ENCODE measurements at regions not wholly inside any gene's neighbourhood (a gene's known extent, or its start where the extent isn't known, plus 50 kb on each side); places are given as distances from the start of the nearest gene placed in this dataset.
"Not testable (repeated sequence)": the region's sequence is repeated elsewhere in the genome, so short reads cannot be mapped to it uniquely, and the experiment has no call there.

DNA sequence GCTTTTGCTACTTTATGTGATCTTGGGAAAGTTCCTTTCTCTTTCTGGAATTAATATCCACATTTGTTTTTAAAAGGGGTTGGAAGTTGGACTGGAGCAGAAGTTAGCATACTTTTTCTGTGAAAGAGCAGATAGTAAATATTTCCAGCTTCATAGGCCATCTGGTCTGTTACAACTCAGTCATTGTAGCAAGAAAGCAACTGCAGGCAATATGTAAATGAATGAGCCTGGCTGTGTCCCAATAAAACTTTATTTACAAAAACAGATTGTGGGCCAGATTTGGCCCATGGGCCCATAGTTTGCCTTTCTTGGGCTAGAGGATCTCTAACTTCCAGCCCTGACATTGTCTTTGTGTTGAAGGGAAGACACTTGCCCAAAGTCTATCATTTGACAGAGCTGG, 104.4 kb downstream of the ACTL7B start:
- H3K4me3 ChIP-seq (ENCODE audit: insufficient read depth, low read depth, low read length): no peak overlapping the region
- DNase-seq: no peak
- no peaks in the 10 kb centered on the region for H3K27me3 ChIP-seq (ENCODE audit: control insufficient read depth, insufficient read depth, low read length)
- H3K36me3 ChIP-seq (replicated peaks; ENCODE audit: control insufficient read depth, insufficient read depth, low read length): no peaks in the 10 kb centered on the region

GRCh38 chr9:108750661-108751215, 105.0 kb downstream of the ACTL7B start:
- no peak overlapping the region for H3K4me3 ChIP-seq (ENCODE audit: insufficient read depth, low read depth, low read length)
- H3K27me3 ChIP-seq (ENCODE audit: control insufficient read depth, insufficient read depth, low read length): no peaks in the 10 kb centered on the region
- DNase-seq: no peak
- H3K36me3 ChIP-seq (replicated peaks; ENCODE audit: control insufficient read depth, insufficient read depth, low read length): no peaks in the 10 kb centered on the region

DNA sequence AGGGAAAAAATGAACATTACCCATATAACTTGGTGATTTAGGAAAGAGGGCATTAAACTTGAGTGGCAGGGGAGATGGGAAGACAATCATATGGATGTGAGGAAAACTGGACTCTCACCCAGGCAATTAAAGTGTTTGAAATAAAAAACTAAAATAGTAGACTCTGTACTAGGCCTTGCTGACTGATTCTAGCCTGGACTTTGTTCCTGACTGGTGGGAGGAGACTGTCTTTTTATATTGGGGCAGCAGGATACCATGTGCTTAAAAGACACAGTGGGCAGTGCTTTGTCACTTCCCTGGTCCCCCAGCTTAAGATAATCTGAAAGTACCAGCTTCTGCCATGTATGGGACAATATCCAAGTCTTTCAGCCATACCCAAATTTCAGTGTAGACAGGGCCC, 107.0 kb downstream of the ACTL7B start:
- no peaks in the 10 kb centered on the region for H3K27me3 ChIP-seq (ENCODE audit: control insufficient read depth, insufficient read depth, low read length)

DNA sequence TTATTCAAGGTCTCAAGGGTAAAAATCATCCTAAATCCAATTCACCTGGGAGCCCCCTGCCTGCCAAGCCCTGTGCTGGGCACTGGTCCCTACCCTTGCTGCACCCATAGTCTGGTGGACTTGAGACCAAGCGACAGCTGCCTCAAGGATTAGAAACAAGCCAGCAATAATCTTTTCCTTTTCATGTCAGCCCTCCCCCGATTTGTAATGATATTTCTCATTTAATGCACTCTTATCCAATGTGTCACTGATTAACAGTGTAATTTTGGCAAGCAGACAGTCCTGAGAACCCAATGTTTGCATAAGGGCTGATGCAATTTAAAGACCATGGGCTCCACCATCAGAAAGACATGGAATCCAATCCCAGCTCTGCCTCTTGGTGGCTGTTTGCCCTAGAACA, 108.9 kb downstream of the ACTL7B start:
- no peaks in the 10 kb centered on the region for H3K36me3 ChIP-seq (replicated peaks; ENCODE audit: control insufficient read depth, insufficient read depth, low read length)
- DNase-seq: no peak
- H3K27me3 ChIP-seq (ENCODE audit: control insufficient read depth, insufficient read depth, low read length): no peaks in the 10 kb centered on the region
- no peak overlapping the region for H3K4me3 ChIP-seq (ENCODE audit: insufficient read depth, low read depth, low read length)

More for the DNA sequence above, 107.0 kb downstream of the ACTL7B start:
- no peak overlapping the region for H3K4me3 ChIP-seq (ENCODE audit: insufficient read depth, low read depth, low read length)
- H3K36me3 ChIP-seq (replicated peaks; ENCODE audit: control insufficient read depth, insufficient read depth, low read length): no peaks in the 10 kb centered on the region
- no peak for DNase-seq

DNA sequence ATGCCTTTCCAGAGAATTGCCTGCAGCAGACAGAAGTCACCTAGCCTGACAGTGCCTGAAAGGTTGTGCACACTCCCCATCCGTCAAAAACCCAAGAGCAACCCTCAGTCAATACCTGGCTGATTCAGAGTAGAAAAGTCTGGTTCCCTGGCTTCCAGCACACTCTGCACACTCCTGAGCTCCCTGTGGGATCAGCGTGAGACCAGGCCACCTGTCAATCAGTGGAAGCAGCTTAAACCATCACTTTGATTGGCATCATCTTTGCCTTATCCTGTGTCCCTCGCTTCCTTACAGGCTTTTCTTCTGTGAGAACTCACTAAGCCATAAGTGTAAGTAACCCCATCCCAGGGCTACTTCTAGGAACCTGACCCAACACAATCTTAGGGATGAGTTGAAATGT, 109.8 kb downstream of the ACTL7B start:
- no peaks in the 10 kb centered on the region for H3K27me3 ChIP-seq (ENCODE audit: control insufficient read depth, insufficient read depth, low read length)
- DNase-seq: no peak
- H3K36me3 ChIP-seq (replicated peaks; ENCODE audit: control insufficient read depth, insufficient read depth, low read length): no peaks in the 10 kb centered on the region
- no peak overlapping the region for H3K4me3 ChIP-seq (ENCODE audit: insufficient read depth, low read depth, low read length)

GRCh38 chr9:108744641-108745040, 111.1 kb downstream of the ACTL7B start:
- DNase-seq: no peak

DNA sequence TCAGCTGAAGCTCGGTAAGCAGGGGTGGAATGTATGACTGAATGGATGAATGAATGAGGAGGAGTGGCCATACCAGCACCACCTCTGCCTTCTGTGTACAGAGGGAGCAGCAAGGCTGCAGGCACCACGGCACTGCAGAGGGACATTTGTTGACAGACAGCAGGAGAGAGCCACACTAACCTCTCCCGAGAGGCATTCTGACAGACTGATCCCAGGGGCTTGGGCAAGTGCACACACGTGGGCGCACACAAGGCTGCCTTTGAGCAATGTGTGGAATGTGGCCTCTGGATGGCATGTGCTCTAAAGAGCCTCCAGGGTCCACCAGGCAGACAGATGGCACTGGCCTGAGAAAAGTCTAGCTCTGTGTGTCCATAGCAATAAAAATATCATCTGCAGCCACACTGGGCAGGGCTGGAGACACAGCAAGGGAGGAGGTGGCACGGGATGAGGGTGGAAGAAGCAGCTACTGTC, 111.8 kb downstream of the ACTL7B start:
- no peak for DNase-seq
- Histone ChIP-seq H3K4me3 (ENCODE audit: insufficient read depth, low read depth, low read length) (no peak overlapping the region), H3K36me3 (replicated peaks; ENCODE audit: control insufficient read depth, insufficient read depth, low read length) (no peaks in the 10 kb centered on the region), H3K27me3 (ENCODE audit: control insufficient read depth, insufficient read depth, low read length) (no peaks in the 10 kb centered on the region)

More at GRCh38 chr9:108744641-108745040, 111.1 kb downstream of the ACTL7B start:
- Histone ChIP-seq H3K27me3 (ENCODE audit: control insufficient read depth, insufficient read depth, low read length) (no peaks in the 10 kb centered on the region), H3K36me3 (replicated peaks; ENCODE audit: control insufficient read depth, insufficient read depth, low read length) (no peaks in the 10 kb centered on the region), H3K4me3 (ENCODE audit: insufficient read depth, low read depth, low read length) (no peak overlapping the region)

DNA sequence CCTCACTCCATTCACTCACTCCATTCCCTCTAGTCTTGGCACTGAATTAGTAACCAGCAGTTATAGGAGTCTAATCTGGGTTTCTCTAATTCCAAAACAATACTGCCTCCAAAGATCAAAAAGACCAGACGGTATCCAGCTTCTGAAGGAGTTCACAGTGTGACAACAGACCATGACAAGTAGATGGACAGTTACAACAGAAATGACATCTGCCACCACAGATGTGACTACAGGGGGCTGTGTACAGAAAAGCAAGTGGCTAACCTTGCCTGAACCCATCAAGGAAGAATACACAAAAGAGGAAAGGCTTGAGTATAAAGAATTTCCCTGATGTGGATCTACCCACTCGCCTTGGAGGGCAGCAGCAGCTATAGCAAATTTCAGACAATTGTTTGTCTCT, 112.4 kb downstream of the ACTL7B start:
- no peak for DNase-seq
- H3K36me3 ChIP-seq (replicated peaks; ENCODE audit: control insufficient read depth, insufficient read depth, low read length): no peaks in the 10 kb centered on the region
- no peaks in the 10 kb centered on the region for H3K27me3 ChIP-seq (ENCODE audit: control insufficient read depth, insufficient read depth, low read length)
- no peak overlapping the region for H3K4me3 ChIP-seq (ENCODE audit: insufficient read depth, low read depth, low read length)

DNA sequence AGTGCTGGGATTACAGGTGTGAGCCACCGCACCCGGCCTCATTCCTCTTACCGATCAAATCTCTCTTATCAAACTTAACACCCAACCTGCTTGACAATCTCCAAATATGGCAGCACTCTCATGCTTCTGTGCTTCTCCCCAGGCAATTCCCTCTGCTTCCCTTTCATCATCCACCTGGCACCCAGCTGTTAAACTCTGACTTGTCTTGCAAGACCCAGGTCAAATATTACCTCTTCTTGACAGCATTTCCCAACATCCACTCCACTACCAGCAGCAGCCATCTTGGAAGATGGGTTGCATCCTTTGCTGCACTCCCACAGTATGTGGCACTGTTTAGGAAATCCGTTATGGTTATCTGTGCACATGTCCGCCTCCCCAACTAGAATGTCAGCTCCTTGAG, 113.6 kb downstream of the ACTL7B start:
- Histone ChIP-seq H3K4me3 (ENCODE audit: insufficient read depth, low read depth, low read length) (no peak overlapping the region), H3K27me3 (ENCODE audit: control insufficient read depth, insufficient read depth, low read length) (no peaks in the 10 kb centered on the region), H3K36me3 (replicated peaks; ENCODE audit: control insufficient read depth, insufficient read depth, low read length) (no peaks in the 10 kb centered on the region)
- no peak for DNase-seq

DNA sequence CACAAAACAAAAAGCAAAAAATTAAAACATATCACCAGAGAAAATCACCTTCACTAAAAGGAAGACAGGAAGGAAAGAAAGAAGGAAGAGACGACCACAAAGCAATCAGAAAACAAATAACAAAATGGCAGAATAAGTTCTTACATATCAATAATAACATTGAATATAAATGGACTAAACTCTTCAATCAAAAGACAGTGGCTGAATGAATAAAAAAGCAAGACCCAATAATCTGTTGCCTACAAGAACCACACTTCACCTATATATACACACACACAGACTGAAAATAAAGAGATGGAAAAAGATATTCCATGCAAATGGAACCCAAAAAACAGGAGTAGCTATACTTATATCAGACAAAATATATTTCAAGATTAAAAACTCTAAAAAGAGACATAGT, 124.5 kb downstream of the ACTL7B start:
- H3K4me3 ChIP-seq (ENCODE audit: insufficient read depth, low read depth, low read length); H3K36me3 ChIP-seq (replicated peaks; ENCODE audit: control insufficient read depth, insufficient read depth, low read length); DNase-seq; H3K27me3 ChIP-seq (ENCODE audit: control insufficient read depth, insufficient read depth, low read length): not testable (repeated sequence)

- no peak for DNase-seq
- Histone ChIP-seq H3K27me3 (ENCODE audit: control insufficient read depth, insufficient read depth, low read length) (no peaks in the 10 kb centered on the region), H3K36me3 (replicated peaks; ENCODE audit: control insufficient read depth, insufficient read depth, low read length) (no peaks in the 10 kb centered on the region), H3K4me3 (ENCODE audit: insufficient read depth, low read depth, low read length) (no peak overlapping the region)
Observed at GRCh38 chr9:108727580-108728111, 128.1 kb downstream of the ACTL7B start.

DNA sequence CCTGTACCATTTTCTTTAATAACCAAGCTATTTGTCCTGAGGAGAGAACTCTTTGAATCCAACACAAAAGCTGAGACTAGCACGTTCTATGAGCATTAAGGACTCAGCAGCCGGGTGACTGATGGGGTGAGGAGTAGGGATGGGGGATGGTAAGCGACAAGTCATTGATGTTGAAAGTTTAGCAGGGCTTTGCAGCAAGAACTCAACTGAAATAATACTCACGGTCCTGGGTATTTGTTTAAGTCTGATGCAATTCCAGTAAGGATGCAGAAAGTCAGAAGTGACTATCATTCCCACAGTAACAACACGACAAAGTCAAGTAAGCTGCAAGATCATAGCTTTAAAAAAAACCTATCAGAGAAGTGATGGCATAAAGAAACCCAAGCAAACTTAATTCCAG, 131.1 kb downstream of the ACTL7B start:
- Histone ChIP-seq H3K4me3 (ENCODE audit: insufficient read depth, low read depth, low read length) (no peak overlapping the region), H3K36me3 (replicated peaks; ENCODE audit: control insufficient read depth, insufficient read depth, low read length) (no peaks in the 10 kb centered on the region), H3K27me3 (ENCODE audit: control insufficient read depth, insufficient read depth, low read length) (no peaks in the 10 kb centered on the region)
- no peak for DNase-seq

DNA sequence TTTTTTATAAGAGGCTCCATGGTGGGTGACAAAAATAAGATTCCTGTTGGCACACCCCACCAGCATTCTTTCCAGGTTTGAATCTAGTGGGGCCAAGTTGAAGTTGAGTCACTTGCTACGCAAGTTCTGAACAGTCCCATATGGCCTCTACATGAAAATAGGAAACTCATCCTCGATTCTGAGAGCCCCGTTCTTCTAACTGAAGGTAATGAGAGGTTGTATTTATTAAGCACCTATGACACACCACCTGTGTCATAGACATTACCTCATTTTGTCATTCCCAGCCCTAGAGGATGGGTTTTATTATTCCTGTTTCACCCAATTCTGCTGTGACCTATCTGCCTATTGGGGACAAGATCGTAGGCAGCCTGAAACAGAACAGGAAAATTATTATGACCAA, 131.7 kb downstream of the ACTL7B start:
- H3K36me3 ChIP-seq (replicated peaks; ENCODE audit: control insufficient read depth, insufficient read depth, low read length): no peaks in the 10 kb centered on the region
- H3K4me3 ChIP-seq (ENCODE audit: insufficient read depth, low read depth, low read length): no peak overlapping the region
- H3K27me3 ChIP-seq (ENCODE audit: control insufficient read depth, insufficient read depth, low read length): no peaks in the 10 kb centered on the region
- DNase-seq: no peak

- Histone ChIP-seq H3K27me3 (ENCODE audit: control insufficient read depth, insufficient read depth, low read length) (no peaks in the 10 kb centered on the region), H3K36me3 (replicated peaks; ENCODE audit: control insufficient read depth, insufficient read depth, low read length) (no peaks in the 10 kb centered on the region), H3K4me3 (ENCODE audit: insufficient read depth, low read depth, low read length) (no peak overlapping the region)
- DNase-seq: no peak
Observed at GRCh38 chr9:108722396-108722795, 133.4 kb downstream of the ACTL7B start.

- no peak for DNase-seq
- no peaks in the 10 kb centered on the region for H3K27me3 ChIP-seq (ENCODE audit: control insufficient read depth, insufficient read depth, low read length)
- no peaks in the 10 kb centered on the region for H3K36me3 ChIP-seq (replicated peaks; ENCODE audit: control insufficient read depth, insufficient read depth, low read length)
- no peak overlapping the region for H3K4me3 ChIP-seq (ENCODE audit: insufficient read depth, low read depth, low read length)
Observed at GRCh38 chr9:108720191-108720642, 135.6 kb downstream of the ACTL7B start.

DNA sequence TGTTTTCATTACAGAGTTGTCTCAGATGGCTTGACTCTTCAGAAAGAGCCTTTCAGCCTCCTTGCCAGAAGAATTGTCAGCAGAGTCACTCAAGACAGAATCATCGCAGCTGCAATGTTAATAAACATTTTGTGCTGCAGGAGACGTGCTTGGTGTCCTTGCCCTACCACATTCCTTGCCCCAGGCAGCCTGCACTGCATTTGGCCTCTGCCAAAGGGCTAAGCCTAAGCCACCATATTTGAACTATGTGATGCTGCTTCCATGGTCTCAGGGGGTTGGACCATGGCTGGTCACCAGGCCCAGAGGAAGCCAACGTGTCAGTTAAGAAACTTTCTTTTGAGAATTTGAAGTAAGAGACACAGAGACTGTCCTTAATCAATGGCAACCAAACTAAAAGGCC, 145.4 kb downstream of the ACTL7B start:
- Histone ChIP-seq H3K36me3 (replicated peaks; ENCODE audit: control insufficient read depth, insufficient read depth, low read length) (no peaks in the 10 kb centered on the region), H3K4me3 (ENCODE audit: insufficient read depth, low read depth, low read length) (no peak overlapping the region), H3K27me3 (ENCODE audit: control insufficient read depth, insufficient read depth, low read length) (no peaks in the 10 kb centered on the region)
- no peak for DNase-seq
